ENCODE measurements at regions not wholly inside any gene's neighbourhood (a gene's known extent, or its start where the extent isn't known, plus 50 kb on each side); places are given as distances from the start of the nearest gene placed in this dataset.

DNA sequence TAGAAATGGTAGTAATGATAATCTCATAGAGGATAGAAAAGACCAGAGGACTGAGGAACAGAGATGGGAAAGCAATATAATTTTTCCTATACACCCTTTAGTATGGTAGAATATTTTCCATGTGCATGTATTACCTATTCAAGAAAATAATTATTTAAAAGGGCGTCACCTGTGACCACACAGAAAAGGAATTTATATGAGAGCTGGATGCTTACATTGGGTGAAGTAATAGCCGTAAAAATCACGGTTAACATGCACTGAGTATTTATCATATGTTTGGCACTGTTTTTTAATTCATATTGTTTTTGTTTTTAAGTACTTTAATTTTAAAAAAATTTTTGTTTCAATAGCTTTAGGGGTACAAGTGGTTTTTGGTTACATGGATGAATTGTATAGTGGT, 195.1 kb downstream of the IPMK start:
- no peak overlapping the region for H3K4me3 ChIP-seq (ENCODE audit: low read length)
- TF ChIP-seq, protein P1, sequence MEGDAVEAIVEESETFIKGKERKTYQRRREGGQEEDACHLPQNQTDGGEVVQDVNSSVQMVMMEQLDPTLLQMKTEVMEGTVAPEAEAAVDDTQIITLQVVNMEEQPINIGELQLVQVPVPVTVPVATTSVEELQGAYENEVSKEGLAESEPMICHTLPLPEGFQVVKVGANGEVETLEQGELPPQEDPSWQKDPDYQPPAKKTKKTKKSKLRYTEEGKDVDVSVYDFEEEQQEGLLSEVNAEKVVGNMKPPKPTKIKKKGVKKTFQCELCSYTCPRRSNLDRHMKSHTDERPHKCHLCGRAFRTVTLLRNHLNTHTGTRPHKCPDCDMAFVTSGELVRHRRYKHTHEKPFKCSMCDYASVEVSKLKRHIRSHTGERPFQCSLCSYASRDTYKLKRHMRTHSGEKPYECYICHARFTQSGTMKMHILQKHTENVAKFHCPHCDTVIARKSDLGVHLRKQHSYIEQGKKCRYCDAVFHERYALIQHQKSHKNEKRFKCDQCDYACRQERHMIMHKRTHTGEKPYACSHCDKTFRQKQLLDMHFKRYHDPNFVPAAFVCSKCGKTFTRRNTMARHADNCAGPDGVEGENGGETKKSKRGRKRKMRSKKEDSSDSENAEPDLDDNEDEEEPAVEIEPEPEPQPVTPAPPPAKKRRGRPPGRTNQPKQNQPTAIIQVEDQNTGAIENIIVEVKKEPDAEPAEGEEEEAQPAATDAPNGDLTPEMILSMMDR (conservative IDR thresholded peaks at IDR 0.05; ENCODE audit: low read depth, low read length): no peak
- no peak for DNase-seq (ENCODE audit: low read depth)

DNA sequence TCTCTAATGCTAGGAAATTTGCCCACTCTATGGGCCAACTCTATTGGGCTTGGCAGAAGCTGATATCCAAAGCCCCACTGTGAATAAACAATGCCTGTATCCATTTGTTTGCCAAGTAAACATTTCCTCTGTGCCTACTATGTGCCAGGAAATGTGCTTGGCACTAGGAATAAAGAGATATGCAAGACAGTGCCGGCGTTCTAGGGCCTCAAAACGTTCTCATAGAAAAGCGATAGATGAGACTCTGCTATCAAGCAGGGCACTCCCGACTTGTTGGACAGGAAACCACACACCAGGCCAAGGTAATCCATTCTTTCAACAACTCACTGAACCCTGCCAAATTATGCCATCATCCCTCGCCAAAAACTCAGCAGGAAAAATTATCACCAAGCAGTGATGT, 196.7 kb downstream of the IPMK start:
- no peak for DNase-seq (ENCODE audit: low read depth)
- H3K4me3 ChIP-seq (ENCODE audit: low read length): no peak overlapping the region
- TF ChIP-seq, protein P1 (conservative IDR thresholded peaks at IDR 0.05; ENCODE audit: low read depth, low read length): no peak

DNA sequence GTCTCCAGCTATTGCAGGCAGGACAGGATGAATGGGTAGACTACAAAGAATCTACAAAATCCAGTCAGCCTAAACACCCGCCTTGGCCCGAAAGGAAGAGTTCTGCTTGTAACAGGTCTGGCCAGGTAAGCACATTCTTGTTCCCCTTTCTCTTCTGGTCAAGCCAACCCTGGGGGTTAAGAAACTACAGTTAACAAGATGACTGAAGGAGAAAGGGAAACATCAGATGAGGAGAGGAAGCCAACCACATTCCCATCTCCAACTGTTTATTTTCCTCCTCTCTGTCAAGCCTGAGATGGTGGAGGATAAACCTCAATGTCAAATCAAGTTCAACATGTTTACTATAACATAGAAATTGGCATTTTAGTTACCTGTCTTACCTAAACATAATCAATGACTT, 198.9 kb downstream of the IPMK start:
- DNase-seq (ENCODE audit: low read depth): no peak
- TF ChIP-seq, protein P1 (conservative IDR thresholded peaks at IDR 0.05; ENCODE audit: low read depth, low read length): no peak
- H3K4me3 ChIP-seq (ENCODE audit: low read length): no peak overlapping the region

DNA sequence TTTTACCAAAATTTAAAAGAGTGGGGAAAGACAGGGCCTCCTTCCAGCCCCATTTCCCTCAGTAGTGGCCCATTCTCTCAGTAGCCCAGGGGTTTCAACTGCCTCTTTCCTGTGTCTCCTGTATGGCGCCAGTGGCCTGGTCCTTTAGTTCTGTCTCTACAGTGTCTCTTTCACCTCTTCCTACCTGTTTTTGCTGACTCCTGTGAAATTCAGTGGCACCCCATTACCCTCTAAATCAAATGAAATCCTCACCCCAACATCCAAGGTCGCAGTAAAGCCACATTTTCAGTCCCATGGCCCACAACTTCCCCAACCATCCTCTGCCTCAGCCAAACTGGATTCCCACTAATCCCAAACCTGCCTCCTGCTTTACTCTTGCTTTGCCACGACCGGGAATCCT, 200.7 kb downstream of the IPMK start:
- no peak for DNase-seq (ENCODE audit: low read depth)
- no peak overlapping the region for H3K4me3 ChIP-seq (ENCODE audit: low read length)
- TF ChIP-seq, protein P1 (conservative IDR thresholded peaks at IDR 0.05; ENCODE audit: low read depth, low read length): no peak

DNA sequence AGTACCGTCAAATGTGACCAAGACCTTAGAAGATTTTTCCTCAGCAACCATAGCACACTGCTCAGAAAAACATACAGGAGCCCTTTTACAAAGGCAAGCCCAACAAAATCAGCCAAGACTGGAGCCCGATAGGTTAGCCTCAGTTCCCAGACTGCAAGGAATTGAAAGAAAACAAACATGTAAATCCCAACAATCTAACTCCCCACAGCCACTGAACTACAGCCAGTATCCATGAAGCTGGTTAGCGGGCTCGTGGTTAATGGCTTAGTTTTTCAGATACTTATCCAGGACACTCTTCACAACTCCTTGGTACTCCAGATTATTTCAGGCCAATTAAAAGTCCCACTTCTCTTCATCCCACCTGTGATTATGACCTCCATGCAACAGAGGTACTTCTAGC, 201.6 kb downstream of the IPMK start:
- TF ChIP-seq, protein P1 (conservative IDR thresholded peaks at IDR 0.05; ENCODE audit: low read depth, low read length): no peak
- DNase-seq (ENCODE audit: low read depth): no peak
- H3K4me3 ChIP-seq (ENCODE audit: low read length): no peak overlapping the region

DNA sequence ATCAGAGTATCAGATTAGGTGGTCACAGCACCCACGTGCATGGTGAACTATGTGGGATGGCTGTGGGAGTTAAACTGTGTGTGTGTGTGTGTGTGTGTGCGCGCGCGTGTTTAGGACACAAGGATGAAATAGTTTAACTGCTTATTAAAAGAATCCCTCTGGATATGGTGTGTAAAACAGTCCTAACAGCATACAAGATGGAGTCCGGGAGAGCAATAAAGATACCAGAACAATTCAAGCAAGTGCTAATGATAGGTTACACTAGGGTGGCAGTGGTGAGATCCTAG, 202.2 kb downstream of the IPMK start:
- H3K4me3 ChIP-seq (ENCODE audit: low read length): peak overlapping the region; percentile 9
- TF ChIP-seq, protein P1 (conservative IDR thresholded peaks at IDR 0.05; ENCODE audit: low read depth, low read length): no peak
- no peak for DNase-seq (ENCODE audit: low read depth)

DNA sequence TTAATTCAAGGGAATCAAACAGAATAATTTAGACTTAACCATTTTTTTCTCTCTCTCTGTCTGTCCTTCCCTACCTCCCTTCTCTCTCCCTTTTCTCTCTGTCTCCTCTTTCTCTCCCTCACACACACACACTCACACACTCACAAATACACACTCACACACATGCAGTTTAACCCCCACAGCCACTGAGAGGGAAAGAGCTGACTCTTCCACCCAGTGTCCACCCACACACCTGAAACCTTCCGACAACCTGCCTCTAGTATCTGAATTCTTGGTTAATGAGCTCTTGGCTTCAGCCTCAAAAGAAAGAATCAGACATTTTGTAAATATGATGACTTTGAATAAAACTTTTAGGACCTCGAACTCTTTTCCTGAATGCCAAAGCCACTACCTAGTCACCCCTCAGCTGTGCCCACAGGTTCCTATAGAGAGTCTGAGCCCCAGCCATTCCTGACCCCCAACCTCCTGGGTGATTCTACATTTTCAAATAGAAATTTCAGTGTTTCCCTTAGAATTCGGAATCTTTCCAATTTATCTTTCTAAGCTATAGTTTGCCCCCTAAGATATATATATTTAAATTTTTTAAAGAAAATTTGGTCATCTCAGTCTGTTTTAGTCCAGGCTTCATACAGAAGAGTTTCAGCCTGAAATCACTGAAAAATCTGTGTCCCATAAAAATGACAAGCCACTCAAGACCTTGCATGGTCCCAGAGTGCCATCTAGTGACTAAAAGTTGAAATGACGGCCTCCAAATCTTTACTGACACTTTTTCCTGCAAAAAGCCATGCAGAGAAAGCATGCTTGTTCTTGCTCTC, 202.8 kb downstream of the IPMK start:
- no peak for DNase-seq (ENCODE audit: low read depth)
- TF ChIP-seq, protein P1 (conservative IDR thresholded peaks at IDR 0.05; ENCODE audit: low read depth, low read length): peak; percentile 87
- peak overlapping the region; percentile 9 for H3K4me3 ChIP-seq (ENCODE audit: low read length)
